ENCODE measurements at regions not wholly inside any gene's neighbourhood (a gene's known extent, or its start where the extent isn't known, plus 50 kb on each side); places are given as distances from the start of the nearest gene placed in this dataset.
"Not testable (repeated sequence)": the region's sequence is repeated elsewhere in the genome, so short reads cannot be mapped to it uniquely, and the experiment has no call there.

GRCh38 chr22:33986167-33986771, 66.0 kb upstream of the LARGE1 start:
- intact Hi-C loops (cut with micrococcal nuclease): no loop called here
- Histone ChIP-seq H3K27ac (ENCODE audit: low read length in 2 of 2) (no peak overlapping the region), H3K9ac (ENCODE audit: low read length) (no peak overlapping the region), H3K4me3 (ENCODE audit: control extremely low read depth in 1 of 5, extremely low read depth in 1 of 5, insufficient read depth in 1 of 5, low read depth in 2 of 5, low read length in 4 of 5) (no peak overlapping the region), H2AFZ (ENCODE audit: insufficient read depth, low read depth, low read length, poor library complexity, severe bottlenecking) (no peak overlapping the region), H3K4me1 (ENCODE audit: control insufficient read depth in 2 of 2, insufficient read depth in 2 of 2, low read length in 2 of 2) (peaks cover 0 to 5% of the 10 kb centered on the region in 2 donors), H3K4me2 (replicated peaks; ENCODE audit: low read depth, low read length, poor library complexity, severe bottlenecking) (no peak overlapping the region), H3K27me3 (replicated peaks in 1 of 4; ENCODE audit: control extremely low read depth in 1 of 4, control insufficient read depth in 3 of 4, insufficient read depth in 4 of 4, low read length in 3 of 4) (peaks cover 0 to 4% (median 2%) of the 10 kb centered on the region in 4 experiments), H3K36me3 (replicated peaks in 1 of 2; ENCODE audit: control extremely low read depth in 1 of 2, control insufficient read depth in 1 of 2, extremely low read depth in 1 of 2, insufficient read depth in 2 of 2, low read length in 1 of 2) (no peaks in the 10 kb centered on the region), H3K9me3 (ENCODE audit: control extremely low read depth in 1 of 3, control insufficient read depth in 2 of 3, insufficient read depth in 1 of 3, low read length in 2 of 3) (no peaks in the 10 kb centered on the region), H4K20me1 (ENCODE audit: control insufficient read depth, insufficient read depth, low read length, poor library complexity, severe bottlenecking) (no peaks in the 10 kb centered on the region), H3K79me2 (ENCODE audit: control insufficient read depth, insufficient read depth, low read length) (no peaks in the 10 kb centered on the region)
- Mint-ChIP-seq H3K4me3 (no peak overlapping the region), H3K4me1 (peaks cover 4% of the 10 kb centered on the region), H3K27ac (no peak overlapping the region), H3K9me3 (ENCODE audit: insufficient read depth) (no peaks in the 10 kb centered on the region), H3K27me3 (peaks cover 19% of the 10 kb centered on the region)
- no peak for DNase-seq
- ATAC-seq (ENCODE audit: low read depth): no peak
- 72% methylated on average over 3 of the region's 6 CpGs for WGBS (ENCODE audit: insufficient coverage)
- ChIA-PET POLR2A (no interaction called here), CTCF (no interaction called here)
- TF ChIP-seq CTCF (IDR thresholded peaks at IDR 0.05) (no peak), EZH2 (IDR thresholded peaks at IDR 0.05; ENCODE audit: borderline replicate concordance, insufficient read depth, low read depth, low read length, poor library complexity, severe bottlenecking) (no peak)

- no peak for ATAC-seq (ENCODE audit: low read depth)
- H3K4me2 ChIP-seq (replicated peaks; ENCODE audit: low read depth, low read length, poor library complexity, severe bottlenecking): no peak overlapping the region
- H3K36me3 ChIP-seq (replicated peaks in 1 of 2; ENCODE audit: control extremely low read depth in 1 of 2, control insufficient read depth in 1 of 2, extremely low read depth in 1 of 2, insufficient read depth in 2 of 2, low read length in 1 of 2): no peaks in the 10 kb centered on the region
- intact Hi-C loops (cut with micrococcal nuclease): no loop called here
- Mint-ChIP-seq H3K4me1 (peaks cover 9% of the 10 kb centered on the region), H3K27me3 (peaks cover 16% of the 10 kb centered on the region), H3K27ac (no peak overlapping the region), H3K9me3 (ENCODE audit: insufficient read depth) (no peaks in the 10 kb centered on the region), H3K4me3 (no peak overlapping the region)
- 53% methylated on average over 3 of the region's 5 CpGs for WGBS (ENCODE audit: insufficient coverage)
- H4K20me1 ChIP-seq (ENCODE audit: control insufficient read depth, insufficient read depth, low read length, poor library complexity, severe bottlenecking): no peaks in the 10 kb centered on the region
- no peak overlapping the region for H3K27ac ChIP-seq (ENCODE audit: low read length in 2 of 2)
- H3K27me3 ChIP-seq (replicated peaks in 1 of 4; ENCODE audit: control extremely low read depth in 1 of 4, control insufficient read depth in 3 of 4, insufficient read depth in 4 of 4, low read length in 3 of 4): peaks cover 0 to 4% (median 2%) of the 10 kb centered on the region in 4 experiments
- H3K9me3 ChIP-seq (ENCODE audit: control extremely low read depth in 1 of 3, control insufficient read depth in 2 of 3, insufficient read depth in 1 of 3, low read length in 2 of 3): no peaks in the 10 kb centered on the region
- H3K4me1 ChIP-seq (ENCODE audit: control insufficient read depth in 2 of 2, insufficient read depth in 2 of 2, low read length in 2 of 2): peaks cover 0 to 5% of the 10 kb centered on the region in 2 donors
- H3K4me3 ChIP-seq (ENCODE audit: control extremely low read depth in 1 of 5, extremely low read depth in 1 of 5, insufficient read depth in 1 of 5, low read depth in 2 of 5, low read length in 4 of 5): no peak overlapping the region
- no peaks in the 10 kb centered on the region for H3K79me2 ChIP-seq (ENCODE audit: control insufficient read depth, insufficient read depth, low read length)
- ChIA-PET CTCF (no interaction called here), POLR2A (no interaction called here)
- H2AFZ ChIP-seq (ENCODE audit: insufficient read depth, low read depth, low read length, poor library complexity, severe bottlenecking): no peak overlapping the region
- DNase-seq: no peak
- TF ChIP-seq EZH2 (IDR thresholded peaks at IDR 0.05; ENCODE audit: borderline replicate concordance, insufficient read depth, low read depth, low read length, poor library complexity, severe bottlenecking): no peak
- TF ChIP-seq CTCF (IDR thresholded peaks at IDR 0.05): no peak
- H3K9ac ChIP-seq (ENCODE audit: low read length): no peak overlapping the region
Measured at GRCh38 chr22:33986954-33987353, 66.7 kb upstream of the LARGE1 start.

- POLR2A ChIA-PET; intact Hi-C loops (cut with micrococcal nuclease); H3K36me3 ChIP-seq (replicated peaks in 1 of 2; ENCODE audit: control extremely low read depth in 1 of 2, control insufficient read depth in 1 of 2, extremely low read depth in 1 of 2, insufficient read depth in 2 of 2, low read length in 1 of 2); H4K20me1 ChIP-seq (ENCODE audit: control insufficient read depth, insufficient read depth, low read length, poor library complexity, severe bottlenecking); H3K27ac ChIP-seq (ENCODE audit: low read length in 2 of 2); ATAC-seq (ENCODE audit: low read depth); H2AFZ ChIP-seq (ENCODE audit: insufficient read depth, low read depth, low read length, poor library complexity, severe bottlenecking); H3K4me2 ChIP-seq (replicated peaks; ENCODE audit: low read depth, low read length, poor library complexity, severe bottlenecking); H3K27me3 ChIP-seq (replicated peaks in 1 of 4; ENCODE audit: control extremely low read depth in 1 of 4, control insufficient read depth in 3 of 4, insufficient read depth in 4 of 4, low read length in 3 of 4); H3K4me3 ChIP-seq (ENCODE audit: control extremely low read depth in 1 of 5, extremely low read depth in 1 of 5, insufficient read depth in 1 of 5, low read depth in 2 of 5, low read length in 4 of 5); H3K4me3 Mint-ChIP-seq; H3K79me2 ChIP-seq (ENCODE audit: control insufficient read depth, insufficient read depth, low read length); H3K4me1 Mint-ChIP-seq; H3K27ac Mint-ChIP-seq; H3K4me1 ChIP-seq (ENCODE audit: control insufficient read depth in 2 of 2, insufficient read depth in 2 of 2, low read length in 2 of 2); CTCF ChIA-PET; H3K9me3 ChIP-seq (ENCODE audit: control extremely low read depth in 1 of 3, control insufficient read depth in 2 of 3, insufficient read depth in 1 of 3, low read length in 2 of 3); H3K9me3 Mint-ChIP-seq (ENCODE audit: insufficient read depth); H3K9ac ChIP-seq (ENCODE audit: low read length); DNase-seq: not testable (repeated sequence)
- H3K27me3 Mint-ChIP-seq: peaks cover 12% of the 10 kb centered on the region
- 95% methylated on average over 4 of the region's 7 CpGs for WGBS (ENCODE audit: insufficient coverage)
Measured at GRCh38 chr22:33989263-33989662, 69.0 kb upstream of the LARGE1 start.

Measured in B cell (primary cell).